Lower lobe of right lung (tissue), 2 donors: ENCODE measurements at regions not wholly inside any gene's neighbourhood (a gene's known extent, or its start where the extent isn't known, plus 50 kb on each side); places are given as distances from the start of the nearest gene placed in this dataset.

Source experiments
- ATAC-seq, 2 donors: fragments of 200-7000 bp; cut with Tn5 transposase; one replicate each; pipeline ENCODE4 v1.9.1; 2020 to 2022; ENCODE audit warnings: mild to moderate bottlenecking in 2 of 2, moderate library complexity in 2 of 2
- DNase-seq: peaks from one replicate; pipeline ENCODE4 v3.0.0-alpha.2; 2020
- H3K27ac ChIP-seq: fragments of 200-600 bp; one replicate; pipeline ENCODE4 v1.8.0; 2022
- H3K27me3 ChIP-seq: fragments of 200-600 bp; one replicate; pipeline ENCODE4 v1.8.0; 2022; ENCODE audit warnings: low read depth
- H3K36me3 ChIP-seq: fragments of 200-600 bp; one replicate; pipeline ENCODE4 v1.8.0; 2022; ENCODE audit warnings: mild to moderate bottlenecking
- H3K4me1 ChIP-seq: fragments of 200-600 bp; one replicate; pipeline ENCODE4 v1.8.0; 2022
- H3K4me3 ChIP-seq: fragments of 200-600 bp; one replicate; pipeline ENCODE4 v1.8.0; 2022; ENCODE audit warnings: mild to moderate bottlenecking
- H3K9me3 ChIP-seq: fragments of 200-600 bp; one replicate; pipeline ENCODE4 v1.8.0; 2022
- CTCF ChIP-seq: fragments of 200-600 bp; IDR thresholded peaks from one replicate; pipeline ENCODE4 v1.8.0; 2022; ENCODE audit warnings: antibody characterized with exemption, mild to moderate bottlenecking
- intact Hi-C: fragments of 100-400 bp; cut with DNase I; formaldehyde crosslinking; loops from one replicate; pipeline ENCODE4 v1.11.0; 2022
- donor health status: DM: no; HTN: yes; CAD: no; lungs with severe emphysema.

- no peak for TF ChIP-seq CTCF
- Histone ChIP-seq H3K27me3 (no peaks in the 10 kb centered on the region), H3K4me3 (no peak overlapping the region), H3K27ac (no peak overlapping the region), H3K9me3 (no peaks in the 10 kb centered on the region), H3K36me3 (no peaks in the 10 kb centered on the region), H3K4me1 (no peaks in the 10 kb centered on the region)
- intact Hi-C loops, result no loop called here
- ATAC-seq, result no peak
- DNase-seq, result no peak
Measured at GRCh38 chr15:61382927-61383326, 153.8 kb upstream of the RORA start.

- no peaks in the 10 kb centered on the region for H3K9me3 ChIP-seq
- intact Hi-C loops, result no loop called here
- H3K4me3 ChIP-seq, result no peak overlapping the region
- ATAC-seq (no peak), DNase-seq (no peak)
- H3K4me1 ChIP-seq, result no peaks in the 10 kb centered on the region
- no peak overlapping the region for H3K27ac ChIP-seq
- H3K27me3 ChIP-seq, result no peaks in the 10 kb centered on the region
- TF ChIP-seq CTCF, result no peak
- H3K36me3 ChIP-seq, result no peaks in the 10 kb centered on the region
Measured at GRCh38 chr15:61381501-61381900, 152.4 kb upstream of the RORA start.

DNA sequence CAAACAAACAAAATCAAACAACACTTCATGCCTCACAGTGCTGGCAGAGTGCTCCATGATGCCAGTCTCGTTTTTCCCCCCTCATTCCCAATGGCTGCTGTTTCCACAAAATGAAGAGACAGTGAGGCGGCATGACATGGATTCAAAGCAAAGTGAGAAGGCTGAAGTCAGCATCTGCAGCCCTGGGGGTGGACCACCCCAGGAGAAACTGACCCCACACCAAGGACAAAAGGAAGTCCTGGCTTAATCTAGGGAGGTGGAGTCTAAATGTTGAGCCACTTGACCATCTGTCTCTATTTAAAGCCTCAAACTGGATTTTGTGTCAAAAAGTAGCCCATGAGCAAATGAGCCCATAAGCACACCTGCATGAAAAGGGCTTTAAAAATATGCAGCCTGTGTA lies 151.2 kb upstream of the RORA start:
- Histone ChIP-seq H3K27ac (no peak overlapping the region), H3K9me3 (no peaks in the 10 kb centered on the region), H3K4me3 (no peak overlapping the region), H3K4me1 (no peaks in the 10 kb centered on the region), H3K27me3 (no peaks in the 10 kb centered on the region), H3K36me3 (no peaks in the 10 kb centered on the region)
- ATAC-seq, result no peak
- TF ChIP-seq CTCF, result no peak
- no peak for DNase-seq
- intact Hi-C loops, result no loop called here

- TF ChIP-seq CTCF, result no peak
- intact Hi-C loops, result no loop called here
- no peak for DNase-seq
- Histone ChIP-seq H3K36me3 (no peaks in the 10 kb centered on the region), H3K9me3 (no peaks in the 10 kb centered on the region), H3K27ac (no peak overlapping the region), H3K4me1 (no peaks in the 10 kb centered on the region), H3K27me3 (no peaks in the 10 kb centered on the region), H3K4me3 (no peak overlapping the region)
- no peak for ATAC-seq
Measured at GRCh38 chr15:61379005-61379404, 149.9 kb upstream of the RORA start.

DNA sequence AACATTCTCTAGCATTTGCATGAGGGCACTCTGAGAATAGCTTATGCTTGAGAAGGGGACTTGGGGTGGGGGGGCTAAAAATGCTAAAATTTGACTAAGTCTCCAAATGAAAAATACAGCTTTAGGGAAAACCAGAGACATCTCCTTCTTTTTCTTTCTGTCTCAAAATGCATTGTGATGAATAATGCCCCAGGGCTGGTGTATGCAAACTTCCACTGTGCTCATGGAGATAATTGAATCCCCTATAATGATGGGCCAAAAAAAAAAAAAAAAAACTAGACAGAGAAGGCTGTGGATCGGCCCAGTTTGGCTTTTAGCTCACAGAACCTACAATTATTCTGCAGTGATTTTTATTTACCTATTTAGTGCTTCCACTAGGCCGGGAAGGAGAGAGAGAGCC lies 147.9 kb upstream of the RORA start:
- no peak for ATAC-seq
- intact Hi-C loops, result no loop called here

More for the DNA sequence above, 147.9 kb upstream of the RORA start:
- H3K36me3 ChIP-seq, result no peaks in the 10 kb centered on the region
- H3K27me3 ChIP-seq, result no peaks in the 10 kb centered on the region
- no peak for TF ChIP-seq CTCF
- no peak overlapping the region for H3K27ac ChIP-seq
- H3K4me1 ChIP-seq, result no peaks in the 10 kb centered on the region
- no peaks in the 10 kb centered on the region for H3K9me3 ChIP-seq
- DNase-seq, result no peak
- no peak overlapping the region for H3K4me3 ChIP-seq
